Thyroid gland (tissue), 4 donors: ENCODE measurements at regions not wholly inside any gene's neighbourhood (a gene's known extent, or its start where the extent isn't known, plus 50 kb on each side); places are given as distances from the start of the nearest gene placed in this dataset.

ENCODE experiments used
- POLR2A ChIP-seq, 2 donors: fragments of 450-650 bp; IDR thresholded peaks; one replicate each; pipeline ENCODE4 v1.6.1; 2017; ENCODE audit warnings: antibody characterized with exemption in 2 of 2, mild to moderate bottlenecking in 2 of 2, moderate library complexity in 1 of 2
- TF ChIP-seq, protein P1 (sequence below), 6 experiments: fragments of 200-600 bp in 3 of 6; fragments of 450-650 bp in 3 of 6; sonication (generic) in 3 of 6; IDR thresholded peaks; one replicate each; pipeline ENCODE4 v1.5.1; 2016 to 2019; ENCODE audit warnings: antibody characterized with exemption in 6 of 6, mild to moderate bottlenecking in 2 of 6, inconsistent platforms in 1 of 6, moderate library complexity in 1 of 6

DNA sequence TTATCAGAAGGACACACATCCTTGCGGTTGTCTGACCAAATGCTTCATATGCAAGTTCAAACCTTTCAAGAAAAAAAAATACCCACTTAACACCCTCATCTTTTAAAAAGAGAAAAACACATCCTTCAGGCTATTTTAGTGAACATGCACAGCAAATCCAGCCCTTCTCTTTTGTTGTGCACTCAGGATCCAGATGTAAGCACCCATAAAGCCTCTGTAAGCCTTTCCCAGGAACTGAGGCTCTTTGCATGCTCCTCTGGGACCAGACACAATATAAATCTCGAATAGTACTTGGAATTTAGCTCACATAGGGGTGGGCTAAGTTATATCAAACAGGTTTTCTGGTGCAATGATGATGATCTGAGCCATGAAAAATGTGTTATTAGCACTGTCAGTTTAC, 308.8 kb upstream of the FAM98A start:
- TF ChIP-seq, protein P1, sequence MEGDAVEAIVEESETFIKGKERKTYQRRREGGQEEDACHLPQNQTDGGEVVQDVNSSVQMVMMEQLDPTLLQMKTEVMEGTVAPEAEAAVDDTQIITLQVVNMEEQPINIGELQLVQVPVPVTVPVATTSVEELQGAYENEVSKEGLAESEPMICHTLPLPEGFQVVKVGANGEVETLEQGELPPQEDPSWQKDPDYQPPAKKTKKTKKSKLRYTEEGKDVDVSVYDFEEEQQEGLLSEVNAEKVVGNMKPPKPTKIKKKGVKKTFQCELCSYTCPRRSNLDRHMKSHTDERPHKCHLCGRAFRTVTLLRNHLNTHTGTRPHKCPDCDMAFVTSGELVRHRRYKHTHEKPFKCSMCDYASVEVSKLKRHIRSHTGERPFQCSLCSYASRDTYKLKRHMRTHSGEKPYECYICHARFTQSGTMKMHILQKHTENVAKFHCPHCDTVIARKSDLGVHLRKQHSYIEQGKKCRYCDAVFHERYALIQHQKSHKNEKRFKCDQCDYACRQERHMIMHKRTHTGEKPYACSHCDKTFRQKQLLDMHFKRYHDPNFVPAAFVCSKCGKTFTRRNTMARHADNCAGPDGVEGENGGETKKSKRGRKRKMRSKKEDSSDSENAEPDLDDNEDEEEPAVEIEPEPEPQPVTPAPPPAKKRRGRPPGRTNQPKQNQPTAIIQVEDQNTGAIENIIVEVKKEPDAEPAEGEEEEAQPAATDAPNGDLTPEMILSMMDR (IDR thresholded peaks at IDR 0.05) = no peak
- no peak for TF ChIP-seq POLR2A (IDR thresholded peaks at IDR 0.05)
